Right forelimb (tissue), 1 donor: ENCODE measurements at regions not wholly inside any gene's neighbourhood (a gene's known extent, or its start where the extent isn't known, plus 50 kb on each side); places are given as distances from the start of the nearest gene placed in this dataset.

Experiments
- DNase-seq: peaks from one replicate; pipeline ENCODE4 v3.0.0-alpha.2; 2018

DNA sequence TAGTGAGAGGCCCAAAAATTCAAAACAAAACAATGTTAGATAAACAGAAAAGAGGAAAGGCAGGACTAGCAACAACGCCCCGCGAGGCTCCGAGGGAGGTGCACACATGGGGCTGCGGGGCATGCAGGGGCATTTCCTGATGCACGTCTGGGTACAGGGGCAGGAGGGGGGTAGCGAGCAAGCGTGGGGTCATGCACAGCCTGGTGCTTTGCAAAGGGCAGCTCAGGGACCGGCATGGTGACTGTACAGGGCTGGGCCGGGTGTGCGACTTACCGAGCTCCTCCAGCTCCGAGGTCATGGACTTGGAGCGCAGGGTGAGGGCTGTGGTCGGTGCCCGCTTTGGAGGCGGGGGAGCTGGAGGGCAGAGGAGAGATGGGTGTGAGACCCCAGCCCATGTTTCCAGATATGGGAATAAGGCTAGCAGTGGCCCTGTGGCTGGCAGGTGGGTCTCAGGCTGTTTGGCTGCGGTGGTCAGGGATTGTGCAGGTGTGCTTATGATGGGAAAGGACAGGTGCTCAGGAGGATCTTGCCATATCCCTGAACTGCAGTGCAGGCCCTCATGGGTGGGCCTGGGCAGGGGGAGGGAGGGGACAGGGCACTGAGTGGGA, 103.7 kb downstream of the CTTN start:
- no peak for DNase-seq

DNA sequence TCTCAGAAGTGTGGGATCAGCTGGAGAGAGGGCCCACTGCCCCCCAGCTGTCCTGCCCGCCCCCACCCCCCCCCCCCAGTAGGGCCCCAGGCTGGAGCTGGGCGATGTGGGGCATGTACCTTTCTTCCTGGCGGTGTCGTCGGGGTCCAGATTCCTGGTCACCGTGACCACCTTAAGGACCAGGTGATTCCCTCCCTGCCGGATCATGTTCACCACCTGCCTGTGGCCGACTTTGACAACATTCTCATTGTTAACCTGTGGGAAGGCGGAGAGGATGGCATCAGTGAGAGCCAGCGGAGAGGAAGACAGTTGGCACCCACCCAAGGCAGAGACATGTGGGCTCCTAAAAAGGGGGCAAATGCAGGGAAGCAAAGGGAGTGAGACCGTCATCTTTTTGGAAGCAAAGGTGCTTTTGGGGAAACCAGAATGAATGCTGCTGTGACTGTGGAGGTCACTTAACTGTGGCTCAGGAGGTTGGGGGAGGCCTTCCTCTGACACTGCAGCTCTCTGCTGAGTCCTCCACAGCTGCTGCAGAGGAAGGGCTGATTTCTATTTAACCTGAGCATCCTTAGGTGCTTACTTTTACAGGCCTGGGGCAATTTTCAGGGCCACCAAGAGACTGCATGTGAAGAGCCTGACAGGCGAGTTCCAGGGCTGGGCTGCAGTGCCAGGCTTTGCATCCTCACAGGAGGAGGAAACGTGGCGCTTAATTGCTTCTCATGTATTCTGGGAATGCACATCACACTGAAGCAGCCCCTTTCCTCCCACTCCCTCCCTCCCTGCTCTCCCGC, 104.5 kb downstream of the CTTN start:
- no peak for DNase-seq

GRCh38 chr11:70503468-70504221, 105.3 kb downstream of the CTTN start:
- no peak for DNase-seq

DNA sequence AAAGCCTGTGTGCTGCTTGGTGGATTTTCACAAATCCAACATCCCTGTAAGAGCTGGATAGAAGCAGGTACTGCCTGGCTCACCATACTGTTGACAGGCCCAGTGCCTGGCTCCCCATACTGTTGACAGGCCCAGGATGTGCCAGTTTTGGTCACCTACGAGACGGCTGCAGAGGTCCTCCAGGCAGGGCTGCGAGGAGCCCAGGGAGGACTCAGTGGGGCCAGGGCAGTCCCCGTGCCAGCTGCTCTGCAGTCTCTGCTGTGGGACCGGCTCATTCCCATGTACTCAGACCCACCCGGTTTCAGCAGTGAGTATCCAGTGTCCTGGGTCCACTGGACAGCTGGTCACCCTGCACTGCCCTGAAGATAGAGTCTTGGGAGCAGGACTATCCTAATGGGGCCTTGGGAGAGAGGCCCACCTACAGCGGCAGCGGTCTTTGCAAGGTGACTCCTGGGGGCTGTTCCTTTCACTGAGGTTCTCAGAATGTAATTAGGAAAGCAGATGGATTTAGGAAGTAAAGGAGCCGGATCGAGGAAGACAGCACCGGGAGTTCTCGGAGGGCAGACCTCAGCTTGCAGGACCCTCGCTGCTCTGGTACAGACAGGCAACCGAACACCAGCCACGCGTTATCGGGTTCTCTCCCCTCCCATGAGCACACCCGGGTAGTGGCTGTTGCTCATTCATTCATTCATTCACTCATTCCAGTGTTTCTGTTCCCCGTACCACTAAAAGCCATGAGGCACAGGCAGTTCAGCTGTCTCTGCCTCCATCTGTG, 106.1 kb downstream of the CTTN start:
- no peak for DNase-seq

- no peak for DNase-seq
Observed at GRCh38 chr11:70505331-70505731, 107.0 kb downstream of the CTTN start.

DNA sequence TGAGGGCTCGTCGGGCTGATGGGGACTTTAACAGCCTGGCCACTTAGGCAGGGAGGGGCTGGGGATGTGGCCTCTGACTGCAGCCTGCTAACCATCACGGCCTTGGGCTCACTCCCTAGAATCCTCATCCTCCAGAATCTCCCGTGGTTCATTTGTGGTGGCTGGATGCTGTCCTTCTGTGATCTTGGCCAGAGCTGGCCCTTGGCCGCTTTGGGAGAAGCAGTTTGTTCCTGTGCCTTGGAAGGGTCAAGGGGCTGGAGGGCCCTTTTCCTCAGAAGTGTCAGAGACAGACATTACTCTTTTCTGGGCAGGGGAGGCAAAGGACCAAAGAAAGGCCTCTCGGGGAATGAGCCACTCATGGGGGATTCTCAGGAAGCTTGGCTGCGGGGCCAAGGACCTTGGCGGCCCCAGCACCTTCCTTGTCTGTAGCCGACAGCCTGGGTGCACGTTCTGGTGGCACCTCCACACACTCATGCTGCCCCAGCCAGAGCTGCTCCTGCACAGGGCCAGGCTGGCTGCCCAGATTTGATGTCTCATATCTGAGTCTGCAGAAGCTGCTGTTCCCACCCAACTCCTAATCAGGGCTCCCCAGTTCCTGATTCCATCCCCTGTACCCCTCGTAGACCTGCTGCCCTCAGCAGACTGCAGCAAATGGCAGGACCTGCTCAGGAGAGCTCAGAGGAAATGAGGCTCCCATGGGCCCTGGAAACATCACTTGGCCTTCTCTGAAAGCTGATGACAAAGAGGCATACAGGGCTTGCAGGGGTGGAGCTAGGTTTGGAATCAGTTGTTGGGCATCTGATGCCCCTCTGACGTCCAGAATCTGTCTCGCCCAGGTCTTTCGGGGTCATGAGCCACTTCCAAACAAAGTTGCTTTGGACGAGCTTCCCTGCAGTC, 107.7 kb downstream of the CTTN start:
- no peak for DNase-seq

GRCh38 chr11:70506658-70506970, 108.3 kb downstream of the CTTN start:
- no peak for DNase-seq

GRCh38 chr11:70506986-70507385, 108.7 kb downstream of the CTTN start:
- DNase-seq: no peak

- no peak for DNase-seq
Observed at GRCh38 chr11:70507466-70508230, 109.3 kb downstream of the CTTN start.

GRCh38 chr11:70508231-70508480, 109.8 kb downstream of the CTTN start:
- no peak for DNase-seq

- no peak for DNase-seq
Observed at GRCh38 chr11:70509476-70509875, 111.1 kb downstream of the CTTN start.

- no peak for DNase-seq
Observed at GRCh38 chr11:70510106-70510505, 111.8 kb downstream of the CTTN start.

DNA sequence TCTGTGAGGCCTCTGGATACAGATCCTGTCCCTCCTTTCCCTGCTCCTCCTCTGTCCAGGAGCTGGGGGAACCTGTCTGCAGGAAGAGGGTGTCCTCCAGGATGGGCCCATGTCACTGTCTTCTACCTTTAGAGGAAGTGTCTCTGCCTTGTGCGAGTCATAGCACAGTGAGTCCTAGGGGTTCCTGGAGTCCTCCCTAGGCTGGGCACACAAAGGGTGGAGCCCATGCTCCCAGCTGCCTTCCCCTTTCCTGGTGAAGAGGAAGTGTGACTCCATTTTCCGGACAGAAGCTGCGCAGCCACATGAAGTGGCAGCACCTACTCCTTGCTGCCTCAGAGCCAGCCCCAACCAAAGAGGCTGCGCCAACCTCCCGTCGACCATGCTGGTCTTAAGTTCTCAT, 112.2 kb downstream of the CTTN start:
- DNase-seq: no peak

DNA sequence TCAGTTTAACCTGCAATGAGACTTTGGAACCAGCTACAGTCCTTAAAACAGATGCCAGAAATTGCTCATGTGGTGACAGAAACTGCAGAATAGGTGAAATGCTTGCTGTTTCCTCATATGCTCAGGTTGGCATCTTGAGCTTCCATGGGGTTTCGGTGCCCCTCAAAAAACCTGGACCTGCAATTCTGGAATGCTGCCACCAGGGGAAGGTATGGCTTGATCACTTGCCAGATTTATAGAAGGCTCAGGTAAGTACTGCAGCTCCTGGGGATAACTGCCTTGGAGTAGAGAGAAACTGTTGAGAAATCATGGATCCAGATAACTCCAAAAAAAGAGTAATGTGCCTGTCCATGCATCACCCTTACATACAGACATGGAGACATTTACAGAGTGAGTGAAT, 113.0 kb downstream of the CTTN start:
- DNase-seq: no peak

DNA sequence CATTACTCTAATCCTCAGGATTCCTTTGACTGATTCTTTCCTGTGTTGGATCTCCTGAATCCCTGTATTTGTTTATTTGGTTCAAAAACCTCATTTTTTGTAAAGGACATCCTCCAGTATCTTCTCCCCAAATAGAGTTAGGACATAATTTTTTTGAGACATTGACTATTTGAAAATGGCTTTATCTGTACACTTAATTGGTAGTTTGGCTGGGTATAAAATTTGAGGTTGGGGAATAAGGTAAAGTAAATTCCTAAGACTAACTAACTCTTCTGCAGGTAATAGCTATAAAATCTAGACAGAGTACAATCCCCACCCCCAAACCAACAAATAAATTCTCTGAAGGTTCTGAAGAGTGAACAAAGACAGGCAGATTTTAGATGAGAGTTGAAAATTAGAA, 114.4 kb downstream of the CTTN start:
- no peak for DNase-seq

- DNase-seq: no peak
Observed at GRCh38 chr11:70517203-70517602, 118.9 kb downstream of the CTTN start.

- DNase-seq: no peak
Observed at GRCh38 chr11:70517988-70518907, 119.9 kb downstream of the CTTN start.

- no peak for DNase-seq
Observed at GRCh38 chr11:70519117-70519516, 120.8 kb downstream of the CTTN start.

- DNase-seq: no peak
Observed at GRCh38 chr11:70521475-70522308, 123.4 kb downstream of the CTTN start.

DNA sequence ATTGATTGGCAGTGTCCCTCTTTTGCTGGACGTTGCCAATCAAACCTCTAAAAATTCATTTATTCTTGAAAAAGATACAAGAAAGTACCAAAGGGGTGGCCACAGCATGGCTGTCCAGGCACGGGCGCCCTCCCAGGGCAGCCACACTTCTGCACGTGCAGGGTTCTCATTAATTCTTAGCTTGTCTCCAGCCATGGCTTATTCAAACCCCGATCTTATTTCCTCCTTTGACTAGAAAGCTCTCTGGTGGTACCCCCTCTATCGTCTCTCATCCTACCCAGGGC, 123.9 kb downstream of the CTTN start:
- DNase-seq: no peak
